ENCODE measurements at regions not wholly inside any gene's neighbourhood (a gene's known extent, or its start where the extent isn't known, plus 50 kb on each side); places are given as distances from the start of the nearest gene placed in this dataset.
"Not testable (repeated sequence)": the region's sequence is repeated elsewhere in the genome, so short reads cannot be mapped to it uniquely, and the experiment has no call there.

DNA sequence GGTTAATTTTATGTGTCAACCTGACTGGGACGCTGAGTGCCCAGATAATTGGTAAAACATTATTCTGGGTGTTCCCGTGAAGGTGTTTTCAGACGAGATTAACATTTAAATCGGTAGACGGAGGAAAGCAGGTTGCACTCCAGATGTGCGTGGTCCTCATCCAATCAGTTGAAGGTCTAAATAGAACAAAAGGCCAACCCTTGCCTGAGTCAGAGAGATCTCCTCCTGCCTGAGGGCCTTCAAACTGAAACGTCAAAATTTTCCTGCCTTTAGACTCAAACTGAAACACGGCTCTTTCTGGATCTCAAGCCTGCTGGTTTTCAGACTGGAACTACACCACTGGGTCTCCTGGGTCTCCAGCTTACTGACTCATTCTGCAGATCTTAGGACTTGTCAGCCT, 70.9 kb downstream of the NPIPA5 start:
- not testable (repeated sequence) for H3K9me3 ChIP-seq, H3K27me3 ChIP-seq, H3K27ac ChIP-seq, H3K4me2 ChIP-seq, H4K20me1 ChIP-seq, H3K9ac ChIP-seq, H3K4me3 ChIP-seq, H3K4me1 ChIP-seq, H3K36me3 ChIP-seq

GRCh38 chr16:15305889-15306288, 72.2 kb downstream of the NPIPA5 start:
- H3K9me3 ChIP-seq, H3K27me3 ChIP-seq, H4K20me1 ChIP-seq, H3K4me3 ChIP-seq, H3K4me1 ChIP-seq, H3K9ac ChIP-seq, H3K4me2 ChIP-seq, H3K36me3 ChIP-seq, H3K27ac ChIP-seq: not testable (repeated sequence)

GRCh38 chr16:15303667-15304324, 74.3 kb downstream of the NPIPA5 start:
- not testable (repeated sequence) for H3K27ac ChIP-seq, H3K27me3 ChIP-seq, H3K9ac ChIP-seq, H3K4me3 ChIP-seq, H4K20me1 ChIP-seq, H3K4me2 ChIP-seq, H3K4me1 ChIP-seq, H3K36me3 ChIP-seq, H3K9me3 ChIP-seq

GRCh38 chr16:15297104-15297503, 81.0 kb downstream of the NPIPA5 start:
- not testable (repeated sequence) for H3K27me3 ChIP-seq

GRCh38 chr16:15274796-15275195, 103.3 kb downstream of the NPIPA5 start:
- H3K27me3 ChIP-seq, H3K4me1 ChIP-seq, H3K27ac ChIP-seq, H3K9me3 ChIP-seq, H4K20me1 ChIP-seq, H3K4me2 ChIP-seq, H3K9ac ChIP-seq, H3K4me3 ChIP-seq, H3K36me3 ChIP-seq: not testable (repeated sequence)

More at GRCh38 chr16:15297104-15297503, 81.0 kb downstream of the NPIPA5 start:
- not testable (repeated sequence) for H3K36me3 ChIP-seq, H3K4me1 ChIP-seq, H3K9ac ChIP-seq, H3K9me3 ChIP-seq, H3K4me2 ChIP-seq, H4K20me1 ChIP-seq, H3K27ac ChIP-seq, H3K4me3 ChIP-seq

DNA sequence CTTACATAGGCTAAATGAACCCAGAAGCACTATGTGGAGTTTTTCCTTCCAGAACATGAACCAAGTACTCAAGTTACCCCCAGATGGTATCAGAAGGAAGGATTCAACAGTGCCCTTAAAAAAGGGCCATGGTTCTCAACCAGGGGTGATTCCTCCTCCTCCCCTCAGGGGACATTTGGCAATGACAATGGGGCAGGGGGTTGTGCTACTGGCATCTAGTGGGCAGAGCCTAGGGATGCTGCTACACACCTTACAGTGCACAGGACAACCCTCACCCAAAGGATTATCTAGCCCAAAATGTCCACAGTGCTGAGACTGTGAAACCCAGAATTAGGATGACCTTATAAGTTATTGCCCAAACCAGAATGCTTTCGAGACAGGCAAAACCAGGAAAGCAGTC, 104.1 kb downstream of the NPIPA5 start:
- H3K27ac ChIP-seq, H3K9me3 ChIP-seq, H4K20me1 ChIP-seq, H3K9ac ChIP-seq, H3K4me1 ChIP-seq, H3K27me3 ChIP-seq, H3K4me2 ChIP-seq, H3K36me3 ChIP-seq, H3K4me3 ChIP-seq: not testable (repeated sequence)

- H3K27ac ChIP-seq, H3K9me3 ChIP-seq, H3K36me3 ChIP-seq, H3K27me3 ChIP-seq, H3K4me2 ChIP-seq, H3K4me1 ChIP-seq, H3K4me3 ChIP-seq, H4K20me1 ChIP-seq, H3K9ac ChIP-seq: not testable (repeated sequence)
Observed at GRCh38 chr16:15266941-15267340, 111.2 kb downstream of the NPIPA5 start.

DNA sequence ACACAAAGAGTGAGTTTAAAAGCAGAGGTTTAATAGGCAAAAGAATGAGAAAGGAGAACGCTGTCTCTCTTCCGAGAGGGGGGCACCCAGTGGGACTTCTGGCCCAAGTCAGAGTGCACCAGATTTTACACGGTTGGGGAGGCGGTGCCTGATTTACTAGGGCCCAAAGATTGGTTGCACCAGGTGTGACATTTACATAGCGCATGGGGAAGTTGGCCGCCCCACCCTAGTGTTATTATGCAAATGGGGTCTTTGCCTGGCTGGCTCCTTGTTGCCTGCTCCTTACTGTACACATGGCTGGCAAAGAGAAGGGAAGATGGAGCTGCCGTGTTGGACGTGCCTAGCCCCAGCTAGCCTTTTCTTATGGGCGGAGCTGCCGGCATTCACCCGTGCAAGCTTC, 115.9 kb downstream of the NPIPA5 start:
- H3K4me3 ChIP-seq = not testable (repeated sequence)

GRCh38 chr16:15247971-15248370, 130.1 kb downstream of the NPIPA5 start:
- not testable (repeated sequence) for H3K36me3 ChIP-seq, H4K20me1 ChIP-seq, H3K4me2 ChIP-seq

More for the DNA sequence above, 115.9 kb downstream of the NPIPA5 start:
- H3K27me3 ChIP-seq, H3K27ac ChIP-seq, H3K4me1 ChIP-seq, H4K20me1 ChIP-seq, H3K36me3 ChIP-seq, H3K4me2 ChIP-seq, H3K9me3 ChIP-seq, H3K9ac ChIP-seq: not testable (repeated sequence)

GRCh38 chr16:15236674-15237323, 141.3 kb downstream of the NPIPA5 start:
- H3K4me1 ChIP-seq, H3K4me3 ChIP-seq, H3K9ac ChIP-seq, H3K27me3 ChIP-seq, H4K20me1 ChIP-seq, H3K4me2 ChIP-seq, H3K9me3 ChIP-seq, H3K36me3 ChIP-seq, H3K27ac ChIP-seq: not testable (repeated sequence)

More at GRCh38 chr16:15247971-15248370, 130.1 kb downstream of the NPIPA5 start:
- H3K4me3 ChIP-seq, H3K4me1 ChIP-seq, H3K9me3 ChIP-seq, H3K27me3 ChIP-seq, H3K27ac ChIP-seq, H3K9ac ChIP-seq: not testable (repeated sequence)

GRCh38 chr16:15235140-15235539, 141.1 kb upstream of the RRN3 start:
- H3K27me3 ChIP-seq, H3K36me3 ChIP-seq, H3K4me2 ChIP-seq, H3K9me3 ChIP-seq, H3K9ac ChIP-seq, H4K20me1 ChIP-seq, H3K4me3 ChIP-seq, H3K27ac ChIP-seq, H3K4me1 ChIP-seq: not testable (repeated sequence)

DNA sequence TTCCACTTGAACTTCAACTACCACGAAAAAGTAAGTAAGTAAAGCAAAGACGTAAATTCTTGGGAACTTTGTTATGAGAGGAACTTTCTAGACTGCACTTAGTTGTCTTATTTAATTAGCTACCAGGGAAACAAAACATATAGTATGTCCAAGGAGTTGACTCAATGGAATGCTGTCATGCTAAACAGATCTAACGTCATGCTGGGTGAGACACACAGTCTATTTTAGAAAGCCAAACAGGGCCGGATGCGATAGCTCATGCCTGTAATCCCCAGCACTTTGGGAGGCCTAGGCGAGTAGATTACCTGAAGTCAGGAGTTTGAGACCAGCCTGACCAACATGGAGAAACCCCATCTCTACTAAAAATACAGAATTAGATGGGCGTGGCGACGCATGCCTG, 140.6 kb upstream of the RRN3 start:
- not testable (repeated sequence) for H3K9ac ChIP-seq, H3K4me3 ChIP-seq, H4K20me1 ChIP-seq, H3K27ac ChIP-seq, H3K9me3 ChIP-seq, H3K27me3 ChIP-seq, H3K36me3 ChIP-seq, H3K4me2 ChIP-seq, H3K4me1 ChIP-seq

GRCh38 chr16:15230432-15230831, 136.4 kb upstream of the RRN3 start:
- not testable (repeated sequence) for H3K27ac ChIP-seq, H3K4me1 ChIP-seq, H3K9ac ChIP-seq, H3K36me3 ChIP-seq, H3K9me3 ChIP-seq, H3K27me3 ChIP-seq, H3K4me2 ChIP-seq, H4K20me1 ChIP-seq, H3K4me3 ChIP-seq

GRCh38 chr16:15229661-15230060, 135.6 kb upstream of the RRN3 start:
- not testable (repeated sequence) for H3K27me3 ChIP-seq, H3K4me2 ChIP-seq, H3K9me3 ChIP-seq, H3K4me1 ChIP-seq, H4K20me1 ChIP-seq, H3K4me3 ChIP-seq, H3K9ac ChIP-seq, H3K27ac ChIP-seq, H3K36me3 ChIP-seq

DNA sequence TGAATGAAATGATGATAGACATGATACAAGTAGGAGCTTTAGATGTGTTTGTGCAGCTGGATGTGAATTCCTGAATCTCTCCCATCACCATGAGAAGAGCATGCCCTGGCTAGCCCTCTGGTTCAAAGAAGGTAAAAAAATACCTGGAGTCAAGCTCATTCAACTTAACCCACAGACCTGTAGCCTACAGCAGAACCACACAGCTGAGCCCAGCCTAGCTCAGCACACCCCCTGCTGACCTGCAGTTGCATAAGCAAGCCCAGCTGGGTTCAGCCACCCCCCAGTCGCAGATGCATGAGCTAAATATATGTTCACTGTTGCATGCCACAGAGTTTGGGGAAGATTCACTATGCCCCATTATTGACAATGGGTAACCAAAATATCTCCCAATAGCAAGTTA, 130.6 kb upstream of the RRN3 start:
- H3K4me2 ChIP-seq, H3K4me3 ChIP-seq, H3K36me3 ChIP-seq, H3K9me3 ChIP-seq, H3K27ac ChIP-seq, H3K27me3 ChIP-seq, H3K4me1 ChIP-seq, H4K20me1 ChIP-seq, H3K9ac ChIP-seq: not testable (repeated sequence)

Data from BLaER1 (cell line).